Natural killer cell (primary cell): ENCODE measurements at regions not wholly inside any gene's neighbourhood (a gene's known extent, or its start where the extent isn't known, plus 50 kb on each side); places are given as distances from the start of the nearest gene placed in this dataset.

Experiments
- ATAC-seq, 3 donors: fragments of 150-1000 bp in 2 of 3; fragments of 200-7000 bp in 1 of 3; cut with Tn5 transposase; 1 replicate in 1 of 3; 2 replicates in 2 of 3; pipeline ENCODE4 v1.10.0; 2021; ENCODE audit warnings: mild to moderate bottlenecking in 2 of 3, moderate library complexity in 2 of 3
- DNase-seq, 2 donors: peaks; one replicate each; pipeline versions ENCODE4 v3.0.0 to v3.0.0-alpha.2; 2013 to 2021; ENCODE audit warnings: mixed read lengths in 1 of 2
- H3K27ac ChIP-seq: one replicate; pipeline ENCODE4 v1.5.1; 2013; ENCODE audit warnings: mild to moderate bottlenecking, low read length
- H3K27me3 ChIP-seq: one replicate; pipeline ENCODE4 v1.6.1; 2013; ENCODE audit warnings: low read length; ENCODE audit not compliant: control insufficient read depth, insufficient read depth
- H3K36me3 ChIP-seq: one replicate; pipeline ENCODE4 v1.6.1; 2013; ENCODE audit warnings: low read length; ENCODE audit not compliant: control insufficient read depth, insufficient read depth
- H3K4me1 ChIP-seq: one replicate; pipeline ENCODE4 v1.6.1; 2013; ENCODE audit warnings: low read length; ENCODE audit not compliant: control insufficient read depth, insufficient read depth
- H3K4me3 ChIP-seq: one replicate; pipeline ENCODE4 v1.5.1; 2013; ENCODE audit warnings: low read length
- H3K9me3 ChIP-seq: one replicate; pipeline ENCODE4 v1.6.1; 2013; ENCODE audit warnings: low read length; ENCODE audit not compliant: control insufficient read depth, insufficient read depth
- H3K27ac Mint-ChIP-seq, 2 donors: one replicate each; pipeline ENCODE4 v1.8.0; 2022; ENCODE audit warnings: mild to moderate bottlenecking in 2 of 2, mixed read lengths in 2 of 2, moderate library complexity in 1 of 2
- H3K27me3 Mint-ChIP-seq, 2 donors: one replicate each; pipeline ENCODE4 v1.8.0; 2022; ENCODE audit warnings: low read depth in 2 of 2, mixed read lengths in 2 of 2
- H3K36me3 Mint-ChIP-seq: one replicate; pipeline ENCODE4 v1.8.0; 2022; ENCODE audit warnings: mixed read lengths
- H3K4me1 Mint-ChIP-seq, 2 donors: one replicate each; pipeline ENCODE4 v1.8.0; 2022; ENCODE audit warnings: mixed read lengths in 2 of 2
- H3K4me3 Mint-ChIP-seq: one replicate; pipeline ENCODE4 v1.8.0; 2022; ENCODE audit warnings: mild to moderate bottlenecking, moderate library complexity, mixed read lengths
- H3K9me3 Mint-ChIP-seq, 2 donors: one replicate each; pipeline ENCODE4 v1.8.0; 2022; ENCODE audit warnings: mixed read lengths in 2 of 2
- WGBS: methylation state at CpG from one replicate; pipeline ENCODE4 v1.1.7; 2013; ENCODE audit warnings: missing lambda C conversion rate; ENCODE audit not compliant: insufficient coverage; 5-methylcytosine and 5-hydroxymethylcytosine counted together
- intact Hi-C: fragments of 100-400 bp; cut with micrococcal nuclease; formaldehyde crosslinking; loops from one replicate; pipeline ENCODE4 v1.14.2; 2022
- TF ChIP-seq, protein P1 (sequence below): fragments of 200-600 bp; IDR thresholded peaks from one replicate; pipeline ENCODE4 v1.8.0; 2022; ENCODE audit warnings: antibody characterized with exemption

DNA sequence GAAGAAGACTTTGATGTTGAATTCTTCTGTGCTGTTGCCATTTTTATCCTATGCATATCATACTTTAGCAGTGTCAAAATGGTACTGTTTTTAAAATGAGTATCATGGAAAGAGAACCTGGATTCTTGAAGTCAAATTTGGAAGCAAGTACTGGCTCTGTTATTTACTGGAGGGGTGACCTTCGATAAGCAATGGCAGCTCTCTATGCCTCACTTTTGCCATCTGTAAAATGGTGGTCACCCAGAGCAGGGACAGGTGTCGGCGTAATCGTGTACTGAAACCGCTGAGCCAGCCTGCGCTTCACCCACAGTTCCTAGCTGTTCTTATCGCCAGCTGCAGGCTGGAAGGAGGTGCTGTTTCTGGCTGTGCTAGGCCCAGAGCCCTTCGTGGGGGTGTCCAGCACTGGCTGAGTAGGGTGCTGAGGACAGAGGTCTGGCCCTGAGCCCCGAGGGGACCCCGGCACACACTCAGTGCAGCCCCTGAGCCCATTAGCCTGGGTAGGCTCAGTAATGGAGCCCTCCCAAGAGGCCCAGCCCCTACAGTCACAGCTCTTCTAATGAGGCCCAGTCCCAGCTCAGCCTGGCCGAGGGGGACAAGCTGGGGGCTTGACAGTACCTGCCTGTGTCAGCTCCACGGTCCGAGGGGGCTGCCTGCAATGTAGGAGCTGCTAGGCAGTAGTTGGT is 183.5 kb downstream of the PHETA1 start:
- H3K4me1 Mint-ChIP-seq = no peaks in the 10 kb centered on the region
- Histone ChIP-seq H3K27ac (no peak overlapping the region), H3K4me3 (no peak overlapping the region), H3K4me1 (peaks cover 4% of the 10 kb centered on the region), H3K27me3 (no peaks in the 10 kb centered on the region), H3K36me3 (no peaks in the 10 kb centered on the region), H3K9me3 (no peaks in the 10 kb centered on the region)
- H3K4me3 Mint-ChIP-seq = no peak overlapping the region
- H3K27me3 Mint-ChIP-seq = peaks cover 15 to 24% of the 10 kb centered on the region in 2 donors
- WGBS = 85% methylated on average over 13 of the region's 13 CpGs
- H3K9me3 Mint-ChIP-seq = no peaks in the 10 kb centered on the region
- intact Hi-C loops = no loop called here
- no peaks in the 10 kb centered on the region for H3K36me3 Mint-ChIP-seq
- DNase-seq = no peak
- TF ChIP-seq, protein P1, sequence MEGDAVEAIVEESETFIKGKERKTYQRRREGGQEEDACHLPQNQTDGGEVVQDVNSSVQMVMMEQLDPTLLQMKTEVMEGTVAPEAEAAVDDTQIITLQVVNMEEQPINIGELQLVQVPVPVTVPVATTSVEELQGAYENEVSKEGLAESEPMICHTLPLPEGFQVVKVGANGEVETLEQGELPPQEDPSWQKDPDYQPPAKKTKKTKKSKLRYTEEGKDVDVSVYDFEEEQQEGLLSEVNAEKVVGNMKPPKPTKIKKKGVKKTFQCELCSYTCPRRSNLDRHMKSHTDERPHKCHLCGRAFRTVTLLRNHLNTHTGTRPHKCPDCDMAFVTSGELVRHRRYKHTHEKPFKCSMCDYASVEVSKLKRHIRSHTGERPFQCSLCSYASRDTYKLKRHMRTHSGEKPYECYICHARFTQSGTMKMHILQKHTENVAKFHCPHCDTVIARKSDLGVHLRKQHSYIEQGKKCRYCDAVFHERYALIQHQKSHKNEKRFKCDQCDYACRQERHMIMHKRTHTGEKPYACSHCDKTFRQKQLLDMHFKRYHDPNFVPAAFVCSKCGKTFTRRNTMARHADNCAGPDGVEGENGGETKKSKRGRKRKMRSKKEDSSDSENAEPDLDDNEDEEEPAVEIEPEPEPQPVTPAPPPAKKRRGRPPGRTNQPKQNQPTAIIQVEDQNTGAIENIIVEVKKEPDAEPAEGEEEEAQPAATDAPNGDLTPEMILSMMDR = no peak
- ATAC-seq = no peak
- H3K27ac Mint-ChIP-seq = no peak overlapping the region

DNA sequence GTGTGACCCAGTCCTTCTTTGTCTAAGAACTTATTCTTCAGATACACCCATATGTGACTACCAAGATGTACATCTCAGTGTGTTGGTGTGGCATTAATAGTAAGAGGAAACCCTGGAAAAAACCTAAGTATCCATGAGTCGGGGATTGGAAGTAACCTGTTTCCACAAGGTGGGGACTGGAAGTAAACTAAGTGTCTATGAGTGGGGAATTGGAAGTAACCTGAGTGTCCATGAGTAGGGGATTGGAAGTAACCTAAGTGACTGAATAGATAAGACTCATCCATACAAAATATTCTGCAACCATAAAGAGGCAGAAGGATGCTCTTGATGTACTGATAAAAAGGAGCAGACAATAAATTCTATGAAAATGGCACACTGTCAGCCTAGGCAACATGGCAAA is 184.7 kb downstream of the PHETA1 start:
- Histone ChIP-seq H3K4me3 (no peak overlapping the region), H3K9me3 (no peaks in the 10 kb centered on the region), H3K27ac (no peak overlapping the region), H3K4me1 (peaks cover 4% of the 10 kb centered on the region), H3K36me3 (no peaks in the 10 kb centered on the region), H3K27me3 (no peaks in the 10 kb centered on the region)
- H3K9me3 Mint-ChIP-seq = no peaks in the 10 kb centered on the region
- DNase-seq (no peak), ATAC-seq (no peak)
- 89% methylated on average over 1 of the region's 1 CpG for WGBS
- intact Hi-C loops = no loop called here
- no peak overlapping the region for H3K4me3 Mint-ChIP-seq
- no peak overlapping the region for H3K27ac Mint-ChIP-seq
- no peaks in the 10 kb centered on the region for H3K4me1 Mint-ChIP-seq
- H3K36me3 Mint-ChIP-seq = no peaks in the 10 kb centered on the region
- H3K27me3 Mint-ChIP-seq = peaks cover 18 to 28% of the 10 kb centered on the region in 2 donors
- TF ChIP-seq, protein P1 = no peak

DNA sequence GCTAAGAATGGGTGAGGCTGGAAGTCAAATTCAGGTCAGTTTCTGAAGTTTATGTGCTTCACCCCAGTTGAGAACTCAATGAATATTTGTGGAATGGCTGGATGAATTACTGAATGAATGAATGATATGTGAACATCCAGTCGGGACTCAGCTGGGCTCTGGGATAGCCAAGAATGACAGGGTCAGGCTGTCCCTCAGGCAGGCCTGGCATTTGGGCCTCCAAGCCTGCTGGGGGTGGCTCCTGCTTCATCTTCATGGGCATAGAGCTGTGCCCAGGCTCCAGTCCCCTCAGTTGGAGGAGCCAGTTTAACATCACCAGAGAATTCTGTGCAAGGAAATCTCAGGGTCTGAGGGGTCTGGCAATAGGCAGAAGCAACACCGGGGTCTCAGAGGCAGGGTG is 185.8 kb downstream of the PHETA1 start:
- H3K36me3 Mint-ChIP-seq = no peaks in the 10 kb centered on the region
- no peaks in the 10 kb centered on the region for H3K4me1 Mint-ChIP-seq
- H3K27ac Mint-ChIP-seq = no peak overlapping the region
- TF ChIP-seq, protein P1 = no peak
- no peak overlapping the region for H3K4me3 Mint-ChIP-seq
- Histone ChIP-seq H3K36me3 (no peaks in the 10 kb centered on the region), H3K4me1 (peaks cover 4% of the 10 kb centered on the region), H3K4me3 (no peak overlapping the region), H3K27ac (no peak overlapping the region), H3K9me3 (no peaks in the 10 kb centered on the region), H3K27me3 (no peaks in the 10 kb centered on the region)
- intact Hi-C loops = no loop called here
- no peak for DNase-seq
- WGBS = 74% methylated on average over 2 of the region's 2 CpGs
- no peaks in the 10 kb centered on the region for H3K9me3 Mint-ChIP-seq
- ATAC-seq = no peak
- H3K27me3 Mint-ChIP-seq = peaks cover 12 to 28% of the 10 kb centered on the region in 2 donors

DNA sequence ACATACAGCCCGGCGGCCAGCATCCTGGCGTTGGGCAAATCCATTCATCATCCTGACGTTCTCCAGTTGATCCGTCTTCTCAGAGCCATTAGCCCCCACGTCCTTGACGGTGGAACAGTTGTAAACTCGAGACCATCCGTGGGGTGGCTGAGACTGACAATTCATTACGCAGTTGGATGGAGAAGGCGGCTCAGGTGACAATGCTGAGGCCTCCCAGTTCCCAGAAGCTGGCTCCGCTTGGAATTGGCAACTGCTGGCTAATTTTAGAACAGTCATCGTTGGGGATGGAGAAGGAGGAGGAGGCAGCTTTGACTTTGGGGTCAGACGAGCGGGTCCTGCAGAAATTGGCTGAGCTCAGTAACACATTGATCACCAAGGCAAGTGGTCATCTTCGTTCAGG is 186.5 kb downstream of the PHETA1 start:
- no peaks in the 10 kb centered on the region for H3K27me3 ChIP-seq
- intact Hi-C loops = no loop called here
- no peaks in the 10 kb centered on the region for H3K36me3 ChIP-seq
- H3K4me1 ChIP-seq = peaks cover 4% of the 10 kb centered on the region
- no peak overlapping the region for H3K27ac ChIP-seq
- ATAC-seq (no peak), DNase-seq (no peak)
- peaks cover 11 to 28% of the 10 kb centered on the region in 2 donors for H3K27me3 Mint-ChIP-seq
- 92% methylated on average over 16 of the region's 16 CpGs for WGBS
- no peaks in the 10 kb centered on the region for H3K4me1 Mint-ChIP-seq
- H3K9me3 ChIP-seq = no peaks in the 10 kb centered on the region
- TF ChIP-seq, protein P1 = no peak
- no peak overlapping the region for H3K4me3 Mint-ChIP-seq
- H3K36me3 Mint-ChIP-seq = no peaks in the 10 kb centered on the region
- no peak overlapping the region for H3K27ac Mint-ChIP-seq
- H3K4me3 ChIP-seq = no peak overlapping the region
- H3K9me3 Mint-ChIP-seq = no peaks in the 10 kb centered on the region
